Calu3 (cell line): ENCODE measurements at regions not wholly inside any gene's neighbourhood (a gene's known extent, or its start where the extent isn't known, plus 50 kb on each side); places are given as distances from the start of the nearest gene placed in this dataset.

Source experiments
- BruUV-seq: library from RNA; stranded (reverse); fragments of 400-500 nt; replicated peaks from 2 replicates; lab custom pipeline; 2021; lab: Mats Ljungman, UMichigan
- CTCF ChIA-PET: fragments of 300-600 bp; sonication (Branson Sonifier 250); formaldehyde crosslinking; loops from one replicate; lab custom pipeline; 2022; ENCODE audit warnings: antibody characterized with exemption; lab: Charles Lee
- DNase-seq: peaks from one replicate; pipeline ENCODE4 v3.0.0; 2022
- H3K27ac Mint-ChIP-seq: one replicate; pipeline ENCODE4 v1.8.0; 2022; ENCODE audit warnings: mixed read lengths; ENCODE audit not compliant: unreplicated experiment
- H3K27me3 Mint-ChIP-seq: one replicate; pipeline ENCODE4 v1.8.0; 2022; ENCODE audit warnings: mixed read lengths; ENCODE audit not compliant: unreplicated experiment
- H3K36me3 Mint-ChIP-seq: one replicate; pipeline ENCODE4 v1.8.0; 2022; ENCODE audit warnings: mild to moderate bottlenecking, moderate library complexity, mixed read lengths; ENCODE audit not compliant: insufficient read depth, unreplicated experiment
- H3K4me1 Mint-ChIP-seq: one replicate; pipeline ENCODE4 v1.8.0; 2022; ENCODE audit warnings: mild to moderate bottlenecking, low read depth, mixed read lengths; ENCODE audit not compliant: unreplicated experiment
- H3K4me3 Mint-ChIP-seq: one replicate; pipeline ENCODE4 v1.8.0; 2022; ENCODE audit warnings: mild to moderate bottlenecking, low read depth, moderate library complexity, mixed read lengths; ENCODE audit not compliant: unreplicated experiment
- H3K9me3 Mint-ChIP-seq: one replicate; pipeline ENCODE4 v1.8.0; 2022; ENCODE audit warnings: low read depth, mixed read lengths; ENCODE audit not compliant: unreplicated experiment
- intact Hi-C: fragments of 100-400 bp; cut with micrococcal nuclease; formaldehyde crosslinking; loops from one replicate; pipeline ENCODE4 v1.10.0; 2022; ENCODE audit not compliant: unreplicated experiment
- TF ChIP-seq, protein P1 (sequence below): fragments of 200-600 bp; IDR thresholded peaks from one replicate; pipeline ENCODE4 v1.8.0; 2022; ENCODE audit warnings: antibody characterized with exemption; ENCODE audit not compliant: unreplicated experiment

DNA sequence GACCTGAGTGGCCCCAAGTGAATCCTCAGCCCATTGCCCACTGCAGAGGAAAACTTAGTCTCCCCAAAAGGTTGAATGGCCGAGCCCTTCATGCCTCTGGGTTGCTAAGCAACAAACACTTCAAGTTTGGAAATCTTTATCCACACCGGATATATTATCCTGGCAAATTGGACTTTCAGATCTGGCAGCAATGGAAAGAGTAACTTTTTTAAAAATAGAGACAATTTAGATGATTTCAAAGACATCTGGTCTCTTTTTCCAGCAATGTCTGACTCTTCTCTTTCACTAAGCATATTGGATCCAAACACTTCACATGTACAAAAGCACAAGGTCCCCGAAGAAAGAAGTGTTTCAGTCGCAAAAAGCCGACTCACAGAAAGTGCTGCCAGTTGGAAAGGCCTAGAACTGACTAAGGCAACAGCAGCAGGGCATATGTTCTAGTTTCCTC, 505.3 kb downstream of the SOX6 start:
- no TSS peak for BruUV-seq
- TF ChIP-seq, protein P1, sequence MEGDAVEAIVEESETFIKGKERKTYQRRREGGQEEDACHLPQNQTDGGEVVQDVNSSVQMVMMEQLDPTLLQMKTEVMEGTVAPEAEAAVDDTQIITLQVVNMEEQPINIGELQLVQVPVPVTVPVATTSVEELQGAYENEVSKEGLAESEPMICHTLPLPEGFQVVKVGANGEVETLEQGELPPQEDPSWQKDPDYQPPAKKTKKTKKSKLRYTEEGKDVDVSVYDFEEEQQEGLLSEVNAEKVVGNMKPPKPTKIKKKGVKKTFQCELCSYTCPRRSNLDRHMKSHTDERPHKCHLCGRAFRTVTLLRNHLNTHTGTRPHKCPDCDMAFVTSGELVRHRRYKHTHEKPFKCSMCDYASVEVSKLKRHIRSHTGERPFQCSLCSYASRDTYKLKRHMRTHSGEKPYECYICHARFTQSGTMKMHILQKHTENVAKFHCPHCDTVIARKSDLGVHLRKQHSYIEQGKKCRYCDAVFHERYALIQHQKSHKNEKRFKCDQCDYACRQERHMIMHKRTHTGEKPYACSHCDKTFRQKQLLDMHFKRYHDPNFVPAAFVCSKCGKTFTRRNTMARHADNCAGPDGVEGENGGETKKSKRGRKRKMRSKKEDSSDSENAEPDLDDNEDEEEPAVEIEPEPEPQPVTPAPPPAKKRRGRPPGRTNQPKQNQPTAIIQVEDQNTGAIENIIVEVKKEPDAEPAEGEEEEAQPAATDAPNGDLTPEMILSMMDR, result no peak
- no peaks in the 10 kb centered on the region for H3K36me3 Mint-ChIP-seq
- intact Hi-C loops, result loop anchor here (10.0 kb wide), 2 partner anchors 114 to 304 kb away; no protein-coding TSS in a partner anchor
- H3K27ac Mint-ChIP-seq, result no peak overlapping the region
- no peaks in the 10 kb centered on the region for H3K27me3 Mint-ChIP-seq
- H3K4me1 Mint-ChIP-seq, result no peaks in the 10 kb centered on the region
- CTCF ChIA-PET, result interaction anchor here (1.5 kb wide), 1 partner anchor 762 kb away, joined by 20 read pairs; no protein-coding TSS in a partner anchor
- H3K4me3 Mint-ChIP-seq, result no peak overlapping the region
- DNase-seq, result no peak
- H3K9me3 Mint-ChIP-seq, result no peaks in the 10 kb centered on the region

DNA sequence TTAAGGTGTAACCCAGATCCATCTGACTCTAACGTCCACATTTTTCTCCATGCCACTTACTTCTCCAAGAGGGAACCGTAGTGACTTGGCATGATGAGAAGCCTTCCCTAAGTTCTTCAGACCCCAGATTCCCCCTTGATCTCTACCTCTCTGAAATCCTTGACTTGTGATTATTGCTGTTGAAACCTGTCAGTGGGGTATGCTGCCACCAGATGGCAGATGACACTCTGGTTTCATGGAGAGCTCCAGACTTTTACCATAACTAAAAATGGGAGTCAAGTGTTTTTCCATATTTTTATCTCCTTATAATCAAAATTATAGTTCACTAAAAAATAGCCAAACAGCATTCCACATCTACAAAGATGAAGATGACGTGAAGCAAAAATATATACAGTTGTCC, 504.2 kb downstream of the SOX6 start:
- Mint-ChIP-seq H3K9me3 (no peaks in the 10 kb centered on the region), H3K27ac (no peak overlapping the region), H3K4me1 (no peaks in the 10 kb centered on the region), H3K4me3 (no peak overlapping the region), H3K27me3 (no peaks in the 10 kb centered on the region), H3K36me3 (no peaks in the 10 kb centered on the region)
- intact Hi-C loops, result loop anchor here (2.0 to 10.0 kb wide), 3 partner anchors 113 to 761 kb away; no protein-coding TSS in a partner anchor
- BruUV-seq, result no TSS peak
- TF ChIP-seq, protein P1, result peak; percentile 45
- CTCF ChIA-PET, result interaction anchor here (0.7 to 1.5 kb wide), 5 partner anchors 16 to 761 kb away, joined by 3 to 20 read pairs (median 3); no protein-coding TSS in a partner anchor
- peak; percentile 42 for DNase-seq

DNA sequence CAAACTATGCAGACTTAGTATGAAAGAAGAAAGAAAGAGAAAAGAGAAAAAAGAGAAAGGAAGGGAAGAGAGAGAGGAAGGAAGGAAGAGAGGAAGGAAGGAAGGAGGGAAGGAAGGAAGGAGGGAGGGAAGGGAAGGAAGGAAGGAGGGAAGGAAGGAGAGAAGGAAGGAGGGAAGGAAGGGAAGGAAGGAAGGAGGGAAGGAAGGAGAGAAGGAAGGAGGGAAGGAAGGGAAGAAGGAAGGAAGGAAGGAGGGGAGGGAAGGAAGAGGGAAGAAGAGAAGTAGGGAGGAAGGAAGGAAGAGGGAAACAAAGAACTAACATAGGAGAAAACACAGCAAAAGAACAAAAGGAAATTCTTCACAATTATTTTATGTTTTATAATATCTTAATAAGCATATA, 502.1 kb downstream of the SOX6 start:
- Mint-ChIP-seq H3K27ac (no peak overlapping the region), H3K36me3 (no peaks in the 10 kb centered on the region), H3K4me1 (no peaks in the 10 kb centered on the region), H3K27me3 (no peaks in the 10 kb centered on the region), H3K9me3 (no peaks in the 10 kb centered on the region), H3K4me3 (no peak overlapping the region)
- no peak for DNase-seq
- BruUV-seq, result no TSS peak
- CTCF ChIA-PET, result interaction anchor here (0.8 kb wide), 1 partner anchor 317 kb away, joined by 5 read pairs; no protein-coding TSS in a partner anchor
- TF ChIP-seq, protein P1, result no peak
- intact Hi-C loops, result loop anchor here (10.0 kb wide), 2 partner anchors 111 to 301 kb away; no protein-coding TSS in a partner anchor

DNA sequence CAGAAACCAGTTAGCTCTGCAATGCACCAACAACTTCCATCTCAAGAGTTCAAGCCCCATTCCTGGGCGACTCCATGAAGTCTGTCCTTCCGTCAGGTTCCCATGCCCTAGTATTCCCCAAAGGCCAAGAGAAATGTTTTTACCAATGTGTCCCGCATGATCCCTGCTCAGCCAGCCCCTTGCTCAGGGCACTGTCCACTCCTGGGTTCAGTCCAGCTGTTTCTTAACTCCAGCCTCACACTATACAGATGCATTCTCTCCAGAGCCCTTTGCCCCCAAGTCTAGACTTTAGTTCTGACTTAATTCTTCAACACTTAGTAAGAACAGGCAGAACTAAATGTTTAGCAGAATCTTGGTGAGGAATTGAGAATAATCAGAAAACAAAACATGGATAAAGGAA, 497.5 kb downstream of the SOX6 start:
- no TSS peak for BruUV-seq
- Mint-ChIP-seq H3K27me3 (no peaks in the 10 kb centered on the region), H3K36me3 (no peaks in the 10 kb centered on the region), H3K4me1 (no peaks in the 10 kb centered on the region), H3K4me3 (no peak overlapping the region), H3K27ac (no peak overlapping the region), H3K9me3 (no peaks in the 10 kb centered on the region)
- no peak for DNase-seq
- CTCF ChIA-PET, result interaction anchor here (0.6 kb wide), 1 partner anchor 33 kb away, joined by 3 read pairs; no protein-coding TSS in a partner anchor
- TF ChIP-seq, protein P1, result no peak
- intact Hi-C loops, result loop anchor here (10.0 kb wide), 2 partner anchors 106 to 296 kb away; no protein-coding TSS in a partner anchor
